CD14-positive monocyte (primary cell): ENCODE measurements at regions not wholly inside any gene's neighbourhood (a gene's known extent, or its start where the extent isn't known, plus 50 kb on each side); places are given as distances from the start of the nearest gene placed in this dataset.

Experiments
- DNase-seq, 3 donors: peaks; one replicate each; pipeline ENCODE4 v3.0.0-alpha.2; 2011 to 2022
- H2AFZ ChIP-seq: 2 replicates; pipeline ENCODE4 v1.6.0; 2012; ENCODE audit warnings: mild to moderate bottlenecking, low read depth, low read length, inconsistent platforms; ENCODE audit not compliant: insufficient read depth, poor library complexity, severe bottlenecking
- H3K27ac ChIP-seq, 2 donors: 1 replicate in 1 of 2; 2 replicates in 1 of 2; pipeline ENCODE4 v1.5.1; 2012 to 2013; ENCODE audit warnings: low read length in 2 of 2, control low read depth in 1 of 2, inconsistent platforms in 1 of 2, low read depth in 1 of 2, mild to moderate bottlenecking in 1 of 2
- H3K27me3 ChIP-seq, 2 donors: one replicate each; pipeline versions ENCODE4 v1.6.0 to v1.6.1; 2011 to 2013; ENCODE audit warnings: low read length in 2 of 2; ENCODE audit not compliant: control insufficient read depth in 2 of 2, insufficient read depth in 2 of 2
- H3K36me3 ChIP-seq, 2 donors: replicated peaks in 1 of 2; 1 replicate in 1 of 2; 2 replicates in 1 of 2; pipeline versions ENCODE4 v1.5.1 to v1.6.1; 2012 to 2013; ENCODE audit warnings: low read length in 2 of 2, control low read depth in 1 of 2, inconsistent platforms in 1 of 2, mild to moderate bottlenecking in 1 of 2; ENCODE audit not compliant: insufficient read depth in 2 of 2, control insufficient read depth in 1 of 2
- H3K4me1 ChIP-seq, 2 donors: 1 replicate in 1 of 2; 2 replicates in 1 of 2; pipeline versions ENCODE4 v1.5.1 to v1.6.1; 2012 to 2013; ENCODE audit warnings: low read length in 2 of 2, control low read depth in 1 of 2, inconsistent platforms in 1 of 2, mild to moderate bottlenecking in 1 of 2, moderate library complexity in 1 of 2; ENCODE audit not compliant: insufficient read depth in 2 of 2, control insufficient read depth in 1 of 2
- H3K4me2 ChIP-seq: replicated peaks from 2 replicates; pipeline ENCODE3; 2012; ENCODE audit warnings: low read length, moderate library complexity, mild to moderate bottlenecking; ENCODE audit not compliant: poor library complexity, severe bottlenecking; ENCODE audit errors: extremely low read depth
- H3K4me3 ChIP-seq, 3 experiments: fragments of 200-600 bp in 1 of 3; sonication (generic) in 1 of 3; replicated peaks in 1 of 3; 1 replicate in 2 of 3; 2 replicates in 1 of 3; pipeline ENCODE4 v1.5.1; 2011 to 2013; ENCODE audit warnings: low read length in 3 of 3, mild to moderate bottlenecking in 3 of 3, control low read depth in 2 of 3, low read depth in 2 of 3, inconsistent platforms in 1 of 3, moderate library complexity in 1 of 3
- H3K79me2 ChIP-seq: 2 replicates; pipeline ENCODE4 v1.6.0; 2012; ENCODE audit warnings: mild to moderate bottlenecking, control low read depth, inconsistent platforms, low read length, moderate library complexity; ENCODE audit not compliant: insufficient read depth
- H3K9ac ChIP-seq: 2 replicates; pipeline ENCODE4 v1.6.0; 2017; ENCODE audit warnings: low read length, mild to moderate bottlenecking; ENCODE audit not compliant: insufficient read depth, poor library complexity, severe bottlenecking
- H3K9me3 ChIP-seq, 2 donors: replicated peaks in 1 of 2; 1 replicate in 1 of 2; 2 replicates in 1 of 2; pipeline versions ENCODE4 v1.5.1 to v1.6.1; 2012 to 2013; ENCODE audit warnings: low read length in 2 of 2, control low read depth in 1 of 2; ENCODE audit not compliant: control insufficient read depth in 1 of 2, insufficient read depth in 1 of 2
- H4K20me1 ChIP-seq: 2 replicates; pipeline ENCODE4 v1.6.0; 2012; ENCODE audit warnings: mild to moderate bottlenecking, low read length, control low read depth, moderate library complexity; ENCODE audit not compliant: insufficient read depth
- H3K27ac Mint-ChIP-seq, 7 donors: one replicate each; pipeline ENCODE4 v1.8.0; 2020; ENCODE audit warnings: mild to moderate bottlenecking in 7 of 7, mixed read lengths in 7 of 7, moderate library complexity in 6 of 7, inconsistent platforms in 2 of 7
- H3K27me3 Mint-ChIP-seq, 3 donors: one replicate each; pipeline ENCODE4 v1.8.0; 2021 to 2022; ENCODE audit warnings: low read depth in 3 of 3, mild to moderate bottlenecking in 3 of 3, mixed read lengths in 3 of 3, moderate library complexity in 3 of 3, inconsistent platforms in 1 of 3
- H3K36me3 Mint-ChIP-seq, 2 donors: one replicate each; pipeline ENCODE4 v1.8.0; 2020; ENCODE audit warnings: mixed read lengths in 2 of 2, inconsistent platforms in 1 of 2, mild to moderate bottlenecking in 1 of 2
- H3K4me1 Mint-ChIP-seq: one replicate; pipeline ENCODE4 v1.8.0; 2020; ENCODE audit warnings: mild to moderate bottlenecking, mixed read lengths
- H3K4me3 Mint-ChIP-seq, 2 donors: one replicate each; pipeline ENCODE4 v1.8.0; 2020; ENCODE audit warnings: mild to moderate bottlenecking in 2 of 2, mixed read lengths in 2 of 2, moderate library complexity in 1 of 2
- H3K9me3 Mint-ChIP-seq, 7 donors: one replicate each; pipeline ENCODE4 v1.8.0; 2020 to 2022; ENCODE audit warnings: mixed read lengths in 7 of 7, mild to moderate bottlenecking in 6 of 7, moderate library complexity in 6 of 7, inconsistent platforms in 2 of 7
- WGBS: methylation state at CpG from one replicate; pipeline ENCODE4 v1.1.5; 2013; ENCODE audit warnings: missing lambda C conversion rate; ENCODE audit not compliant: insufficient coverage; 5-methylcytosine and 5-hydroxymethylcytosine counted together
- intact Hi-C, 2 donors: fragments of 100-400 bp; cut with micrococcal nuclease; formaldehyde crosslinking; loops; one replicate each; pipeline versions ENCODE4 v1.15.0 to v1.15.1; 2023
- TF ChIP-seq, protein P1 (sequence below): fragments of 200-600 bp; IDR thresholded peaks from one replicate; pipeline ENCODE4 v1.8.0; 2022; ENCODE audit warnings: antibody characterized with exemption, mild to moderate bottlenecking

GRCh38 chr15:24819680-24820079 lies 135.1 kb upstream of the SNRPN start:
- intact Hi-C loops: no loop called here
- 83% methylated on average over 1 of the region's 2 CpGs for WGBS
- no peaks in the 10 kb centered on the region for H3K4me1 ChIP-seq
- Mint-ChIP-seq H3K9me3 (peaks cover 7 to 43% (median 34%) of the 10 kb centered on the region in 7 donors), H3K4me1 (no peaks in the 10 kb centered on the region), H3K4me3 (no peak overlapping the region), H3K36me3 (no peaks in the 10 kb centered on the region), H3K27ac (no peak overlapping the region), H3K27me3 (no peaks in the 10 kb centered on the region)
- no peak overlapping the region for H3K9ac ChIP-seq
- H4K20me1 ChIP-seq: no peaks in the 10 kb centered on the region
- peaks cover 25 to 47% of the 10 kb centered on the region in 2 donors for H3K9me3 ChIP-seq
- TF ChIP-seq, protein P1, sequence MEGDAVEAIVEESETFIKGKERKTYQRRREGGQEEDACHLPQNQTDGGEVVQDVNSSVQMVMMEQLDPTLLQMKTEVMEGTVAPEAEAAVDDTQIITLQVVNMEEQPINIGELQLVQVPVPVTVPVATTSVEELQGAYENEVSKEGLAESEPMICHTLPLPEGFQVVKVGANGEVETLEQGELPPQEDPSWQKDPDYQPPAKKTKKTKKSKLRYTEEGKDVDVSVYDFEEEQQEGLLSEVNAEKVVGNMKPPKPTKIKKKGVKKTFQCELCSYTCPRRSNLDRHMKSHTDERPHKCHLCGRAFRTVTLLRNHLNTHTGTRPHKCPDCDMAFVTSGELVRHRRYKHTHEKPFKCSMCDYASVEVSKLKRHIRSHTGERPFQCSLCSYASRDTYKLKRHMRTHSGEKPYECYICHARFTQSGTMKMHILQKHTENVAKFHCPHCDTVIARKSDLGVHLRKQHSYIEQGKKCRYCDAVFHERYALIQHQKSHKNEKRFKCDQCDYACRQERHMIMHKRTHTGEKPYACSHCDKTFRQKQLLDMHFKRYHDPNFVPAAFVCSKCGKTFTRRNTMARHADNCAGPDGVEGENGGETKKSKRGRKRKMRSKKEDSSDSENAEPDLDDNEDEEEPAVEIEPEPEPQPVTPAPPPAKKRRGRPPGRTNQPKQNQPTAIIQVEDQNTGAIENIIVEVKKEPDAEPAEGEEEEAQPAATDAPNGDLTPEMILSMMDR: no peak
- no peaks in the 10 kb centered on the region for H3K36me3 ChIP-seq
- no peak overlapping the region for H3K4me3 ChIP-seq
- H3K79me2 ChIP-seq: no peaks in the 10 kb centered on the region
- DNase-seq: no peak
- H3K27me3 ChIP-seq: no peaks in the 10 kb centered on the region
- H3K4me2 ChIP-seq: no peak overlapping the region
- H3K27ac ChIP-seq: no peak overlapping the region
- no peak overlapping the region for H2AFZ ChIP-seq

GRCh38 chr15:24823473-24823872 lies 131.3 kb upstream of the SNRPN start:
- Mint-ChIP-seq H3K27me3 (peaks cover 0 to 2% (median 2%) of the 10 kb centered on the region in 3 donors), H3K4me1 (no peaks in the 10 kb centered on the region), H3K27ac (no peak overlapping the region), H3K36me3 (no peaks in the 10 kb centered on the region), H3K9me3 (peaks cover 8 to 32% (median 20%) of the 10 kb centered on the region in 7 donors), H3K4me3 (no peak overlapping the region)
- peaks cover 18 to 38% of the 10 kb centered on the region in 2 donors for H3K9me3 ChIP-seq
- no peak for DNase-seq
- no peak overlapping the region for H3K9ac ChIP-seq
- H3K79me2 ChIP-seq: no peaks in the 10 kb centered on the region
- H2AFZ ChIP-seq: no peak overlapping the region
- no peak overlapping the region for H3K4me2 ChIP-seq
- TF ChIP-seq, protein P1: no peak
- H4K20me1 ChIP-seq: no peaks in the 10 kb centered on the region
- no peaks in the 10 kb centered on the region for H3K36me3 ChIP-seq
- no peaks in the 10 kb centered on the region for H3K4me1 ChIP-seq
- intact Hi-C loops: no loop called here
- no peak overlapping the region for H3K4me3 ChIP-seq
- H3K27me3 ChIP-seq: no peaks in the 10 kb centered on the region
- no peak overlapping the region for H3K27ac ChIP-seq
- 76% methylated on average over 9 of the region's 11 CpGs for whole genome bisulfite sequencing
